TTC549 (cell line): ENCODE measurements at regions not wholly inside any gene's neighbourhood (a gene's known extent, or its start where the extent isn't known, plus 50 kb on each side); places are given as distances from the start of the nearest gene placed in this dataset.
"Not testable (repeated sequence)": the region's sequence is repeated elsewhere in the genome, so short reads cannot be mapped to it uniquely, and the experiment has no call there.

Source experiments
- FAIRE-seq: peaks from 2 replicates; lab custom pipeline; 2012; peaks lifted over from hg19 to GRCh38; lab: Jason Lieb, UNC

DNA sequence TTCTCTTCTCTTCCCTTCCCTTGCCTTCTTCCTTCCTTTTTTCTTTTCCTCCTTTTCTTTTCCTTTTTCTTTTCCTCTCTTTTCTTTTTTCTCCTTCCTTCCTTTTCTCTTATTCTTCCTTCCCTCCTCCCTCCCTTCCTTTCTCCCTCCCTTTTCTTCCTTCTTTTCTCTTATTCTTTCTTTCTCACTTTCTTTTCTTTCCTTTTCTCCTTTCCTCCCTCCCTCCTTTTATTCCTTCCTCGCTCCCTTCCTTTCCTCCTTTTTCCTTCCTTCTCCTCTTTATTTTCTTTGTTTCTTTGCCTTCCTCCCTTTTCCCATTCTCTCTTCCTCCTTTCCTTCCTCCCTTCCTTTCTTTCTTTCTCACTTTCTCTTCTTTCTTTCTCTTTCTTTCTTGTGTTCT lies 146.1 kb downstream of the ZNF92 start:
- FAIRE-seq = not testable (repeated sequence)

GRCh38 chr7:65545465-65546161 lies 172.0 kb downstream of the ZNF92 start:
- not testable (repeated sequence) for FAIRE-seq

GRCh38 chr7:65549589-65550443 lies 176.2 kb downstream of the ZNF92 start:
- not testable (repeated sequence) for FAIRE-seq

DNA sequence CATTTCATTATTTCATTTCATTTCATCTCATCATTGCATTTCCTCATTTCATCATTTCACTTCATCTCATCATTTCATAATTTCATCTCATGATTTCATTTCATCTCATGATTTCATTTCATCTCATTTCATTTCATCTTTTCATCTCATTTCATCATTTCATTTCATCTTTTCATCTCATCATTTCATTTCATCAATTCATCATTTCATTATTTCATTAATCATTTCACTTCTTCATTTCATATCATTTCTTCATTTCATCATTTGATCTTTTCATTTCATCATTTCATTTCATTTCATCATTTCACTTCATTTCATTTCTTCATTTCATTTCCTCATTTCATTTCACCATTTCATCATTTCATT lies 176.8 kb downstream of the ZNF92 start:
- FAIRE-seq = not testable (repeated sequence)

DNA sequence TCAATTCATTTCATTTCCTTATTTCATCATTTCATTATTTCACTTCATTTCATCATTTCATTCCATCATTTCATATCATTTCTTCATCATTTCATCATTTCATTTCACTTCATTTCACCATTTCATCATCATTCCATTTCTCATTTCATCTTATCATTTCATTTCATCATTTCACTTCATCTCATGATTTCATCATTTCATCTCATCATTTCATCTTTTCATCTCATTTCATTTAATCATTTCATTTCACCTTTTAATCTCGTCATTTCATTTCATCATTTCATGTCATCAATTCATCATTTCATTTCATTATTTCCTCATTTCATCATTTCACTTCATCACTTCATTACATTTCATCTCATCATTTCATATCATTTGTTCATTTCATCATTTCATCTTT lies 177.4 kb downstream of the ZNF92 start:
- FAIRE-seq = not testable (repeated sequence)

DNA sequence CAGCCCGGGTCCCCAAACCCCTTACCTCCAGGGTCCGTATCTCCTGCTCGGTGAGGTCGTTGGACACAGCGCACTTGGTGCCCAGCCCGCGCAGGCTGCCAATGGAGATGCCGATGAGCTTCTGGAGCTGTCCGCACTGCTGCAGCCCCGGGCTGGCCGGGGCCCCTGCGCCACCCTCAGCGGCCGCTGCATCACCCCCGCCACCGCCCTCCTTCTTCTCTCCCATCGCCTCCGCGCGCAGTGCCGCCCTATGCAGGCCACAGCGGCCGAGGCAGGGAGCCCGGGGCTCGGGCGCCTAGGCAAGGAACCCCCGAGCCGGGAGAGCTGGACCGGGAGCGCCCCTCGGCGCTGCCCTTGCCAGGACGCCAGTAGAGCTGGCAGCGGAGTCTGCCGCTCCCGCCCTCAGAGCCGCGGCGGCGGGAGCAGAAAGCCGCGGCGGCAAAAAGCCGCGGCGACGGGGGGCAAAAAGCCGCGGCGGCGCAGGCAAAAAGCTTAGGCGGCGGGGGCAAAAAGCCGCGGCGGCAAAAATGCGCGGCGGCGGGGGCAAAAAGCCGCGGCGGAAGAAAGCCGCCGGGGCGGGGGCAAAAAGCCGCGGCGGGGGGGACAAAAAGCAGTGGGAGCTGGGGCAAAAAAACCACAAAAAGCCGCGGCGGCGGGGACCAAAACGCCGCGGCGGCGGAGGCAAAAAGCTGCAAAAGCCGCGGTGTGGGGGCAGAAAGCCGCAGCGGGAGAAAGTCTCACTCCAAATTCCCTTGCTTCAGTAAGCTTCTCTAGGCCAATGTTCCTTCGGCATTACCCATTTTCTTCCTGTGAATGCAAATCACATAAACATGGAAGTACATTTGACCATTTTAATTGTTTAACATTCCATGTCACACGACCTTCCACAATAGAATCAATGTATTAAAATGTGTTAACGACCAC lies 181.2 kb downstream of the ZNF92 start:
- not testable (repeated sequence) for FAIRE-seq

DNA sequence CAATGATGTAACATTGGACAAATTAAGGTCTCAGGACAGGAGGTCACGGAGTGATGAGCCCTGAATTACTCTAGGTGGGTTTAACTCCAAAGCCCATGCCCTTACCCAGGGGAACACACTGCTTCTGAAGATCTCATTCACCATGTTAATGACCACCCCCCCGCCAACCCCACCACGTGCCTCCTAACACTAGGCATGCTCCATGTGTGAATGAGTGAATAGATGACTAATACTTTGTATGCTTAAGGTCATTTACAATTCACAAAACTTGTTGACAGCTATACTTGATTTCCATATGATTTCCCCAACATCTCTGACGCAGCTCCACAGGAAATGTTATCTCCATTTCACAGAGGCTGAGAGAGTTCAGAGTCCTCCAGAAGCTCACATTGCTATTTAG lies 184.9 kb downstream of the ZNF92 start:
- not testable (repeated sequence) for FAIRE-seq

DNA sequence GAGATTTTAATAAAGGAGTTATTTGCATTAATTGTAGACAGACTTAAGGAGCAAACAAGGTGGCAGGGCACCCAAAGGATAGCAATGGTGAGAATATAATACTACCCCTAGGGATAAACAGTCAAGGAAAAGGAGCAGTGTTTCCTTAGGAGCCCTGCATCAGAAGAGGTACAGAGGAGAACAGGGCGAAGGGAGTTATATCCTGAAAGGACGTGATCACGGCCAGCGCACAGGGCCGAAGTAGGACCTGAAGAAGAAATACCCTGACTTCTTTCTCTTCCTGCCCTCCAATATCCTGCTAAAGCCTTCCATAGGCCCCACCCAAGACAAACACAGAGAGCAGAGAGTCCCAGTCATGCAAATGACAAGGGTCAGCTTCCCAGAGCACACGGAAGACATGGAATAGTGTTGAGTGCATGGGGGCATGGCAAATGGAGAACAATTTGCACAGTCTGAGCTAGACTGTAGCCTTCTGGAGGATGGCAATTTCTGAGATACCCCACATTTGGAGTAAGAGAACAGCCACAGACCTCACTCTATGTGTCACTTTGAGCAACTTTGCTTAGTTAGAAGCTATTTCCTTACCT lies 188.2 kb downstream of the ZNF92 start:
- not testable (repeated sequence) for FAIRE-seq

- FAIRE-seq = not testable (repeated sequence)
Observed at GRCh38 chr7:65562522-65562921, 188.9 kb downstream of the ZNF92 start.

DNA sequence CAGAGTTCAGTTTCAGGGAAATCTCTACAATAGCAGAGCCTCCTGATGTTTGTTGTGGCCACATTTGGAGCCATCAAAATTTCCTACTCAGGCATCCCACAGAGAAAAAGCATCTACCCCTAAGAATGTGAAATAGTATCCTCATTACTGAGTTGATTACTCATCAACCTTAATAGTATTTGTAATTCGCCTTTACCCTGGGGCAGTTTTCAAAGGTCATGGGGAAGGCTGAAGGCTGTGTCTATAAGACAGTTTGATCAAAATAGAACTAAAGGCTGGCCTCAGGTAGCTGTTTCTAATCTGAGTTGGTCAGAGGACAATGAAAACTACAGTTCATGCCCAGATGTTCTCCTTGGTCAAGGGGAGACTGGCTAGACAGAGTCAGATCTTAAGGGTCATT lies 189.7 kb downstream of the ZNF92 start:
- FAIRE-seq = not testable (repeated sequence)

DNA sequence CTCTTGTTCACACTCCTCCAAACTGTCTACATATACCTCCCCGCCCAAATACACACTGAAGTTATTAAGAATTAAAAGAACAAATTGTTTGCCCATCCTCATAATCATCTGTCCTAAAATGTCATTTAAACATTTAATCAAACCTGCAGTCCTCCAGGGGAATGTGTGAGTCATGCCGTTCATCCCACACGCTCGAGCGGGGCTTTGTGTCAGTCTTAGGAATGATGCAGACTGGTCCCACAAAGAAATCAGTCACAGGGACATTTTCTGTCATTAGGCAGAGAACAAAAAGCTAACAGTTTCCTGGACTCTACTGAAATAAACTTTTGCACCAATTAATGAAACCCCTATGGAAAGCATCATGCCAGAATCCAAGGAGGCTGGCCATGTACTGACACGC lies 194.6 kb downstream of the ZNF92 start:
- not testable (repeated sequence) for FAIRE-seq

- FAIRE-seq = not testable (repeated sequence)
Observed at GRCh38 chr7:65570990-65571389, 197.3 kb downstream of the ZNF92 start.

DNA sequence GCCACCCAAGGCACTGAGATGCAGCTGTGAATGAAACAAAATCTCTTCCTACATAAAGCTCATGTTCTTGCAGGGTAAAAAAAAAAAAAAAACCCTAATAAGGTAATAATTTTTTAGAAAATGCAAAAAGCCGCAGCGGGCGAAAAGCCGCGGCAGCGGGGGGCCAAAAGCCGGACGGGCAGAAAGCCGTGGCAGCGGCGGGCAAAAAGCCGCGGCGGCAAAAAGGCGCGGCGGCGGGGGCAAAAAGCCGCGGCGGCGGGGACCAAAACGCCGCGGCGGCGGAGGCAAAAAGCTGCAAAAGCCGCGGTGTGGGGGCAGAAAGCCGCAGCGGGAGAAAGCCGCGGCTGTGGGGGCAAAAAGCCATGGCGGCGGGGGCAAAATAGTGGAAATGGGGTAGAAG lies 198.9 kb downstream of the ZNF92 start:
- FAIRE-seq = not testable (repeated sequence)

GRCh38 chr7:65576370-65576769 lies 202.7 kb downstream of the ZNF92 start:
- FAIRE-seq = not testable (repeated sequence)

GRCh38 chr7:65582518-65583119 lies 209.0 kb downstream of the ZNF92 start:
- not testable (repeated sequence) for FAIRE-seq

DNA sequence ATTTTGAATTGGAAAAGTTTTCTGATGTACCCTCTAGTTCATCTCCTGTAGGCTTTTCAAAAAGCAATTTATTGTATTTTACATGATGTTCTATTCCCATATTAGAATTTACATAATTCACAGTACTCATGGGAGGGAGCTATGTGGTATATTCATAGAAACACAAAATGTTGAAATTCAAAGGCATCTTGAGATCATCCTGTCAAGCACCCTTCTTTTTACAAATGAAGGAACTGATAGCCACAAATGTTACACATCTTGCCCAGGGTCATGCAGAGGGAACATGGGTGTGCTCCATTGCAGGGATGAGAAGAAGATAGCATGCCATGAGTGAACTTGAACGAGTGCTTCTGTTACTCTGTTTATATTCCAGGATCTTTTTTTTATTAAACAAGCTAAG lies 228.8 kb downstream of the ZNF92 start:
- FAIRE-seq = not testable (repeated sequence)

- no peak for FAIRE-seq
Observed at GRCh38 chr7:65609131-65609530, 235.5 kb downstream of the ZNF92 start.

DNA sequence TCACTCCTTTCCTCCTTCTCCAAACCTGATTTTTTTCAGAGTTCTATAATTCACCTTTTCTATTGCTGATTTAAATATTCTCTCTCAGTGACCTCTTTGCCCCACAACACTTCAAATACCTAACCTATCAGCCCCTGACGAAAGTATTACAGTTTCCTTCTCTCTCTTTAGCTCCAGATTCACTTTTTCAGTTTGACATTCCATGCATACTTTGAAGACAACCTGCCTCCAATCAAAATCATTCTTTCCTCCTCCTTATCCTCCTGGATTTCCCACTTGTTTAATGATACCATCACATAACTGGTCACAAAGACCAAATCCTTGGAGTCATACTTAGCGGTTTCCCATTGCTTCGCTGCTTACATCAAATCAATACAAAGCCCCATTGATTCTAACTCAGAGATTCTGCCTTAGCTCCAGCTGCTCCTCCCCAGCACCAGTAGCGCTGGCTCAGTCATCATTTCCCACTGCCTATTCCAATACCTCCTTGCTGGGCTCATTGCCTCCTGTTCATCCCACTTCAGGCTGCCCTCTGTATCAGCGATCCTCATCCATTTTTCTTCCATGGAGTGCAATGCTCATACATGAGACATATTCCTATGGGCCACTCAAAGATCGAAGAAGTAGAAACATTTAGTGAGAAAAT lies 240.1 kb downstream of the ZNF92 start:
- not testable (repeated sequence) for FAIRE-seq

DNA sequence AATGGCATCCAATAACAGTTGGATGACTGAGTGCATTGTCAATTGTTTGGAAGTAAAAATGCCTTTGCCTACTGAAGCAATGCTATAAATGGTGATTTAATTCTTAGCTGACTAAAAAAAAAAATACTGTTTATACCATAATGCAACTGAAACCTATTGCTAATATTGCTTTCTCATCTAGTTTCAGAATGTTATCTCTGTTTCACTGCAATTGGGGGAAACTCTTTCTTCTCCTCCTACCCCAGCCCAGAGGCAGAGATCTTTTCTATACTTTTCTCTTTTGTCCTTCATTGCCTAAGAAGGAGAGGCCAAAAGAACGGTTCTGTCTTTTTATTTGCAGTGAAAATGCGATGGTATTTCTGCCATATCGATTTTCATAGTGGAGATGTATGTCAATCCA lies 242.5 kb downstream of the ZNF92 start:
- FAIRE-seq = not testable (repeated sequence)

GRCh38 chr7:65620216-65620615 lies 246.6 kb downstream of the ZNF92 start:
- FAIRE-seq = not testable (repeated sequence)
